ENCODE measurements at regions not wholly inside any gene's neighbourhood (a gene's known extent, or its start where the extent isn't known, plus 50 kb on each side); places are given as distances from the start of the nearest gene placed in this dataset.

DNA sequence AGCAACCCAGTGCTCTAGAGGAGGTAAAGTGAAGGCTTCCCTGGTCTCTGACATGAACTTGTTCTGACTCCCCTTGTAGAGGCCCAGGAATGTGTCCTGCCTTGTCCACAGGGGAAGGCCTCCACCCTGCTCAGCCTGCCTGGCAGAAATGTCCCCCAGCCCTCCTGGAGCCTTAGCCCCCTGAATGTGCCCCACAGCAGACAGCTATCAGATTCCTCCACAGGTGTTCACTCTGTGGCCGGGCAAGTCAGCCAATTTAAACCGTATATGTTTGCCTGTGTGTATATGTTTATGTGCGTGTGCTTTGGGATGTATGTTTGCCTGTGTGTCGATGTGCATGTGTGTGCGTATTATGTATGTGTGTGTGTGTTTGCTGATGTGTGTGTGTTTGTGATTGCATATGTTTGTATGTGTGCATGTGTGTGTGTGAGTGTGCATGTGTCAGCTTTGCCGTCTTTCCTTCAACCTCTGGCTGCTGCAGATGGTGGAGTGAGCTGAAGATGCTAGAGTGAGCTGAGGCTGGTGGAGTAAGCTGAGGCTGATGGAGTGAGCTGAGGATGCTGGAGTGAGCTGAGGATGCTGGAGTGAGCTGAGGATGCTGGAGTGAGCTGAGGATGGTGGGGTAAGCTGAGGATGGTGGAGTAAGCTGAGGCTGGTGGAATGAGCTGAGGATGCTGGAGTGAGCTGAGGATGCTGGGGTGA is 68.9 kb upstream of the ANTXRL start:
- Histone ChIP-seq H2AFZ (ENCODE audit: low read depth, low read length) (no peak overlapping the region), H4K20me1 (replicated peaks; ENCODE audit: control insufficient read depth, extremely low read depth, insufficient read depth, low read length) (no peaks in the 10 kb centered on the region), H3K79me2 (ENCODE audit: control insufficient read depth, insufficient read depth, low read length) (no peaks in the 10 kb centered on the region), H3K4me1 (ENCODE audit: control insufficient read depth, extremely low read depth, insufficient read depth, low read length) (no peaks in the 10 kb centered on the region), H3K36me3 (ENCODE audit: control insufficient read depth in 2 of 2, extremely low read depth in 1 of 2, insufficient read depth in 2 of 2, low read length in 2 of 2) (no peaks in the 10 kb centered on the region), H3K4me2 (ENCODE audit: insufficient read depth, low read length) (no peak overlapping the region), H3K4me3 (replicated peaks in 1 of 3; ENCODE audit: insufficient read depth in 1 of 3, low read depth in 1 of 3, low read length in 3 of 3) (no peak overlapping the region), H3K9me1 (replicated peaks; ENCODE audit: control insufficient read depth, extremely low read depth, insufficient read depth, low read length) (no peaks in the 10 kb centered on the region), H3K27ac (ENCODE audit: insufficient read depth, low read depth, low read length) (no peak overlapping the region), H3K9me3 (replicated peaks; ENCODE audit: control insufficient read depth, insufficient read depth, low read length) (no peaks in the 10 kb centered on the region), H3K9ac (replicated peaks; ENCODE audit: extremely low read depth, insufficient read depth, low read length) (no peak overlapping the region), H3K27me3 (ENCODE audit: control insufficient read depth in 2 of 2, insufficient read depth in 2 of 2, low read length in 2 of 2) (no peaks in the 10 kb centered on the region)
- TF ChIP-seq, protein P1, sequence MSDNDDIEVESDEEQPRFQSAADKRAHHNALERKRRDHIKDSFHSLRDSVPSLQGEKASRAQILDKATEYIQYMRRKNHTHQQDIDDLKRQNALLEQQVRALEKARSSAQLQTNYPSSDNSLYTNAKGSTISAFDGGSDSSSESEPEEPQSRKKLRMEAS (IDR thresholded peaks at IDR 0.05; ENCODE audit: insufficient read depth, insufficient read length), result no peak
- TF ChIP-seq MYC (IDR thresholded peaks at IDR 0.05; ENCODE audit: low read depth, low read length) (no peak), GATA2 (IDR thresholded peaks at IDR 0.05; ENCODE audit: insufficient read depth, insufficient read length, low read depth, low read length) (no peak), FOS (IDR thresholded peaks at IDR 0.05; ENCODE audit: borderline replicate concordance, insufficient read depth, low read length) (no peak), EZH2 (IDR thresholded peaks at IDR 0.05; ENCODE audit: borderline replicate concordance, low read depth, low read length, severe bottlenecking) (no peak), POLR2A (IDR thresholded peaks at IDR 0.05; ENCODE audit: low read depth, low read length) (no peak), POLR2AphosphoS5 (IDR thresholded peaks at IDR 0.05; ENCODE audit: insufficient read depth, low read depth, low read length) (no peak)
- TF ChIP-seq, protein P2, sequence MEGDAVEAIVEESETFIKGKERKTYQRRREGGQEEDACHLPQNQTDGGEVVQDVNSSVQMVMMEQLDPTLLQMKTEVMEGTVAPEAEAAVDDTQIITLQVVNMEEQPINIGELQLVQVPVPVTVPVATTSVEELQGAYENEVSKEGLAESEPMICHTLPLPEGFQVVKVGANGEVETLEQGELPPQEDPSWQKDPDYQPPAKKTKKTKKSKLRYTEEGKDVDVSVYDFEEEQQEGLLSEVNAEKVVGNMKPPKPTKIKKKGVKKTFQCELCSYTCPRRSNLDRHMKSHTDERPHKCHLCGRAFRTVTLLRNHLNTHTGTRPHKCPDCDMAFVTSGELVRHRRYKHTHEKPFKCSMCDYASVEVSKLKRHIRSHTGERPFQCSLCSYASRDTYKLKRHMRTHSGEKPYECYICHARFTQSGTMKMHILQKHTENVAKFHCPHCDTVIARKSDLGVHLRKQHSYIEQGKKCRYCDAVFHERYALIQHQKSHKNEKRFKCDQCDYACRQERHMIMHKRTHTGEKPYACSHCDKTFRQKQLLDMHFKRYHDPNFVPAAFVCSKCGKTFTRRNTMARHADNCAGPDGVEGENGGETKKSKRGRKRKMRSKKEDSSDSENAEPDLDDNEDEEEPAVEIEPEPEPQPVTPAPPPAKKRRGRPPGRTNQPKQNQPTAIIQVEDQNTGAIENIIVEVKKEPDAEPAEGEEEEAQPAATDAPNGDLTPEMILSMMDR (IDR thresholded peaks at IDR 0.05; ENCODE audit: extremely low read depth in 1 of 2, insufficient read depth in 1 of 2, low read depth in 1 of 2, low read length in 2 of 2), result no peak
- intact Hi-C loops (cut with micrococcal nuclease), result no loop called here
- dilution Hi-C loops (cut with MboI; ENCODE audit: extremely low pct_ligation_motif_present, low sequenced_read_pairs), result no loop called here
- DNase-seq (ENCODE audit: low read depth, low spot score), result no peak
- CTCF ChIA-PET, result interaction anchor here (3.8 kb wide), 1 partner anchor 10 kb away, joined by 30 read pairs; no protein-coding TSS in a partner anchor
- POLR2A ChIA-PET, result no interaction called here
- no TSS peak for BruUV-seq (replicated peaks)
- FAIRE-seq, result no peak

Data from endothelial cell of umbilical vein (primary cell).